ENCODE measurements at regions not wholly inside any gene's neighbourhood (a gene's known extent, or its start where the extent isn't known, plus 50 kb on each side); places are given as distances from the start of the nearest gene placed in this dataset.

GRCh38 chrX:40349251-40349650 lies 231.5 kb upstream of the ATP6AP2 start:
- TF ChIP-seq CTCF (IDR thresholded peaks at IDR 0.05; ENCODE audit: poor library complexity, severe bottlenecking) (no peak), POLR2AphosphoS5 (IDR thresholded peaks at IDR 0.05) (no peak), MXI1 (conservative IDR thresholded peaks at IDR 0.05; ENCODE audit: poor library complexity, severe bottlenecking) (no peak), REST (IDR thresholded peaks at IDR 0.05; ENCODE audit: borderline replicate concordance) (no peak), EZH2 (IDR thresholded peaks at IDR 0.05; ENCODE audit: borderline replicate concordance, insufficient read depth, low read length, poor library complexity, severe bottlenecking) (no peak), EP300 (conservative IDR thresholded peaks at IDR 0.05; ENCODE audit: poor library complexity, severe bottlenecking) (no peak), RAD21 (conservative IDR thresholded peaks at IDR 0.05) (no peak), SMC3 (conservative IDR thresholded peaks at IDR 0.05; ENCODE audit: poor library complexity) (no peak)

All from neural cell (in vitro differentiated cells).